ENCODE measurements at regions not wholly inside any gene's neighbourhood (a gene's known extent, or its start where the extent isn't known, plus 50 kb on each side); places are given as distances from the start of the nearest gene placed in this dataset.

DNA sequence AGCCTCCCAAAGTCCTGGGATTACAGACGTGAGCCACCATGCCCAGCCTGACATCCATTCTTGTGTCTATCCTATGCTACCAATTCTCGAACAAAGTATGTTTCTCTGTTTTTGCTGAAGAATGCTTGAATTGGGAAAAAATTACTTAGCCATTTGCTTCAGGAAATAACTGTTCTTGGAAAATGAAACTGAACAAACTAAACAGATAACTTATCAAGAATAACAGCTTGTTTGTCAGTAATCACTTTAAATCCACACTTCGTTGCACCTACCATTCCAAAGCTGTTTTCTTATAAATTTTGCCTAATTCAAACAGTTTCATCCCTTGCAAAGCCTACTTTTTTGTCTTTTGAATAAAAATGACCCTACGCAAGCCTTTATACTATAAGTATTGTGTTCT lies 672.9 kb downstream of the SUCLG1 start:
- H3K4me3 ChIP-seq (ENCODE audit: low read depth, low read length): no peak overlapping the region
- no peak for DNase-seq
- no peaks in the 10 kb centered on the region for H3K27me3 ChIP-seq
- TF ChIP-seq, protein P1, sequence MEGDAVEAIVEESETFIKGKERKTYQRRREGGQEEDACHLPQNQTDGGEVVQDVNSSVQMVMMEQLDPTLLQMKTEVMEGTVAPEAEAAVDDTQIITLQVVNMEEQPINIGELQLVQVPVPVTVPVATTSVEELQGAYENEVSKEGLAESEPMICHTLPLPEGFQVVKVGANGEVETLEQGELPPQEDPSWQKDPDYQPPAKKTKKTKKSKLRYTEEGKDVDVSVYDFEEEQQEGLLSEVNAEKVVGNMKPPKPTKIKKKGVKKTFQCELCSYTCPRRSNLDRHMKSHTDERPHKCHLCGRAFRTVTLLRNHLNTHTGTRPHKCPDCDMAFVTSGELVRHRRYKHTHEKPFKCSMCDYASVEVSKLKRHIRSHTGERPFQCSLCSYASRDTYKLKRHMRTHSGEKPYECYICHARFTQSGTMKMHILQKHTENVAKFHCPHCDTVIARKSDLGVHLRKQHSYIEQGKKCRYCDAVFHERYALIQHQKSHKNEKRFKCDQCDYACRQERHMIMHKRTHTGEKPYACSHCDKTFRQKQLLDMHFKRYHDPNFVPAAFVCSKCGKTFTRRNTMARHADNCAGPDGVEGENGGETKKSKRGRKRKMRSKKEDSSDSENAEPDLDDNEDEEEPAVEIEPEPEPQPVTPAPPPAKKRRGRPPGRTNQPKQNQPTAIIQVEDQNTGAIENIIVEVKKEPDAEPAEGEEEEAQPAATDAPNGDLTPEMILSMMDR (IDR thresholded peaks at IDR 0.05; ENCODE audit: low read depth, low read length): no peak
- no peaks in the 10 kb centered on the region for H3K9me3 ChIP-seq
- no peaks in the 10 kb centered on the region for H3K36me3 ChIP-seq
- H3K4me1 ChIP-seq: no peaks in the 10 kb centered on the region

DNA sequence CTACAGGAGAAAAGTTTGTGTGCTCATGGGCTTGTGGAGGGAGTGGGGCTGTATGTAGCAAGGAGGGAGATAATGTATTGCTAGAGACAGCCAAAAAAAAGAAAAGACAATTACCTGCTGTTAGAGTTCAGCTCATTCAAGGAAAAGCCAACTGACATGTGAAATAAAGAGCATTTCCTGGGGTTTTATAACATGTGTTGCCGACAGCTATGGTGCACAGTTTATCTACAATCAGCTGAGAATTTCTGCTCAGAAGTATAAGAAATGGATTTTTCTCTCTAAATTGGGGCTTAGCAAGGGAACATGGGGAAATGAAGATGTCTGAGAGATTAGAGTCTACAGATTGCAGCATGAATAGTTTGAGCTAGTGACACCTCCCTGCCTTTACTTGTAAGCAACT lies 674.1 kb downstream of the SUCLG1 start:
- TF ChIP-seq, protein P1 (IDR thresholded peaks at IDR 0.05; ENCODE audit: low read depth, low read length): no peak
- H3K9me3 ChIP-seq: no peaks in the 10 kb centered on the region
- H3K36me3 ChIP-seq: no peaks in the 10 kb centered on the region
- DNase-seq: no peak
- H3K27me3 ChIP-seq: no peaks in the 10 kb centered on the region
- no peak overlapping the region for H3K4me3 ChIP-seq (ENCODE audit: low read depth, low read length)
- H3K4me1 ChIP-seq: no peaks in the 10 kb centered on the region

DNA sequence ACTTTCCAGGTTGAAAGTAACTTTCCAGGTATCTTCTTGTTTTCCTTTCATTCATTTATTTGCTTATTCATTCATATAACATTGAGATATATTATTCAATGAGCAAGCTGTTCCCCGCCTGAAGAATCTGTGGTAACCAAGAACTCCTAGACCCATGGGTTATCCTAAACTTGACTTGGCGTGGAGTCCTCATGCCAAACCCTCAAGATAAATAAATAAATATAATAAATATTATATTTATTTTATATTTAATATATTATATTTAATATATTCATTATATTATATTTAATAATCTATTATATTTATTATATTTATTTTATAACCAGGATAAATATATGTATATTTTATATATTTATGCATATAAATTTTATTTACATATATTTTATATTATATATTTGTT lies 674.8 kb downstream of the SUCLG1 start:
- no peaks in the 10 kb centered on the region for H3K4me1 ChIP-seq
- no peak overlapping the region for H3K4me3 ChIP-seq (ENCODE audit: low read depth, low read length)
- DNase-seq: no peak
- no peaks in the 10 kb centered on the region for H3K27me3 ChIP-seq
- TF ChIP-seq, protein P1 (IDR thresholded peaks at IDR 0.05; ENCODE audit: low read depth, low read length): no peak
- no peaks in the 10 kb centered on the region for H3K9me3 ChIP-seq
- H3K36me3 ChIP-seq: no peaks in the 10 kb centered on the region

DNA sequence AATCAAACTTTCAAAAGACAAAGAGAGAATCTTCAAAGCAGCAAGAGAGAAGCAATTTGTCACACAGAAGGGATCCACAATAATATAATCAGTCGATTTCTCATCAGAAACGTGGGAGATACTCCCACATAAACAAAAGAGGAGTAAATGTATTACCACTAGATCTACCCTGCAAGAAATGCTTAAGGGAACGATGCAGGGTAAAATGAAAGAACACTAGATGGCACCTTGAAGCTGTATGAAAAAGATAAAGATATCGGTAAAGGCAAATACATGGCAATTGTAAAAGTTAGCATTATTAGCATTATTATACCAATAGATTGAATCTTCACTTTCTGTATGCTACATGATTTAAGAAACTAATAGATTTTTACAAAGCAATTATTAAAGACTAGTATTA lies 677.0 kb downstream of the SUCLG1 start:
- Histone ChIP-seq H3K27me3 (no peaks in the 10 kb centered on the region), H3K9me3 (no peaks in the 10 kb centered on the region), H3K4me3 (ENCODE audit: low read depth, low read length) (no peak overlapping the region), H3K36me3 (no peaks in the 10 kb centered on the region), H3K4me1 (no peaks in the 10 kb centered on the region)
- DNase-seq: no peak
- TF ChIP-seq, protein P1 (IDR thresholded peaks at IDR 0.05; ENCODE audit: low read depth, low read length): no peak

DNA sequence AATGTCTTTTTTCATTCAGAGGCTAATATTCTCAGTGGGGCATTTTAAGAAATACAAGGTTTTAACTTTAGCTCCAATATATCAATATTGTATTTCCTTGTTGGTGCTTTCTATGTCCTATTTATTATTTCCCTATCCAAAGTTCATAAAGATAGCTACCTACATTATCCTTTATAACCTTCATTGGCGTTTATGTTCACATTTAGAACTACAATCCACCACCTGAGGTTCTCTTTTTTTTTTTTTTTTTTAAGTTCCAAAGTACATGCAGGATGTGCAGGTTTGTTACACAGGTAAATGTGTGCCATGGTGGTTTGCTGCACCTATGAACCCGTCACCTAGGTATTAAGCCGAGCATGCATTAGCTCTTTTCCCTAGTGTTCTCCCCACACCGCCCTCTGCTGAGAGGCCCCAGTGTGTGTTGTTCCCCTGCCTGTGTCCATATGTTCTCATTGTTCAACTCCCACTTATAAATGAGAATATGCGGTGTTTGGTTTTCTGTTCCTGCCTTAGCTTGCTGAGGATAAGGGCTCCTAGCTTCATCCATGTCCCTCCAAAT lies 694.6 kb downstream of the SUCLG1 start:
- Histone ChIP-seq H3K36me3 (no peaks in the 10 kb centered on the region), H3K27me3 (no peaks in the 10 kb centered on the region), H3K9me3 (no peaks in the 10 kb centered on the region), H3K4me3 (ENCODE audit: low read depth, low read length) (no peak overlapping the region), H3K4me1 (no peaks in the 10 kb centered on the region)
- TF ChIP-seq, protein P1 (IDR thresholded peaks at IDR 0.05; ENCODE audit: low read depth, low read length): no peak
- DNase-seq: no peak

DNA sequence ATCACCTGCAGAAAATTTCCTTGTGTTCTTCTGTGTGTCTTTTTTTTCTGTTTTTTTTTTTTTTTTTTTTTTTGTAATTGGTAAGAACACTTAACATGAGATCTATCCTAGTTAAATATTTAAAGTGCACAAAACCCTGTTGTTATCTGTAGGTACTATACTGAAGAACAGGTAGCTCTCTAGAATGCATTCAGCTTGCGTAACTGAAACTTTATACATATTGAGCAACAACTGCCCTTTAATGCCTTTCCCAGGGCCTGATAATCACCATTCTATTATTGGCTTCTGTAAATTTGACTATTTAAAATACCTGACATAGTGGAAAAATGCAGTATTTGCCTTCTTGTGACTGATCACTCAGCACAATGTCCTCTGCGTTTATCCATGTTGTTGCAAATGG lies 701.8 kb downstream of the SUCLG1 start:
- no peaks in the 10 kb centered on the region for H3K27me3 ChIP-seq
- TF ChIP-seq, protein P1 (IDR thresholded peaks at IDR 0.05; ENCODE audit: low read depth, low read length): no peak
- no peaks in the 10 kb centered on the region for H3K36me3 ChIP-seq
- no peaks in the 10 kb centered on the region for H3K9me3 ChIP-seq
- H3K4me1 ChIP-seq: no peaks in the 10 kb centered on the region
- no peak overlapping the region for H3K4me3 ChIP-seq (ENCODE audit: low read depth, low read length)
- DNase-seq: no peak
